Stimulated activated CD8-positive, alpha-beta memory T cell treated with anti-CD3 and anti-CD28 coated beads, Interleukin-12 subunit alpha, Interleukin-12 subunit beta, amount 100 ng/mL, for 1 hour (primary cell): ENCODE measurements at regions not wholly inside any gene's neighbourhood (a gene's known extent, or its start where the extent isn't known, plus 50 kb on each side); places are given as distances from the start of the nearest gene placed in this dataset.

Experiments
- DNase-seq: peaks from one replicate; pipeline ENCODE4 v3.0.0-alpha.2; 2020; ENCODE audit warnings: low read depth

GRCh38 chr11:19366992-19367709 lies 126.4 kb upstream of the E2F8 start:
- DNase-seq, result no peak

- DNase-seq, result no peak
Measured at GRCh38 chr11:19365743-19366410, 125.1 kb upstream of the E2F8 start.

DNA sequence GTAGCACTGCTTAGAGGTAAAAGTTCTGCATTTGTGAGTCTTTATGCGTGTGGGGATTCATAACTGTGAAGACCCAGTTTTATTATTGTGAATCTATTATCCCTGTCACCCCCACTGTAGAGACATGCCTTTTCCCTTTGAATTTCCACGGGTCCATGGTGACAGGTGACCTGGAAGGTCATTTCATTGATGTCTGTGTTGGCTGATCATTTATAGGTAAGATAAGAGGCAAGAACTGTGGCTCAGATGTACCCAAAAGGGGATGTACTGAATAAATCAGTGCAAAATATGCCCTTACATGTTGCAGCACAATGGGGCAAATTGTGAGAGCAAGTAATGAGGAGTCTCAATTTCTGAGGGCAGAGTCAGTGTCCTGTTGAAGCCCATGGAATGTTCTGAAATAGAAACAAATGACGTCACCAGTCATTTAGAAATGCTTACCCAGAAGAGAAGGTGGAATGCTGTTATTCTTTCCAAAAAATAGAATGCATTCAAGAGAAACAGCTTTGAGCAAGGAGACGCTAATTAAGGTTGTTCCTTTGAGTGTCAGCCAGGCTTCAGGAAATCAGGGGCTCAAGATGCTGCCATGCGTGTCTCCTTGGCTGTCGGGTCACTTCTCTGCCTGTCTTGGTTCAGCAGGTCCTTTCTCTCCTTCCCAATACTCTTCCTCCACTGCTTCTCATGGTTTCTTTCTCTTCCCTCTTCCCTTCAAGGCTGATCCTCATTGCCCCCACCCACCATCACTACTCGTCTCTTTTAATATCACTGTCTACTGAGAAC lies 118.7 kb upstream of the E2F8 start:
- no peak for DNase-seq

DNA sequence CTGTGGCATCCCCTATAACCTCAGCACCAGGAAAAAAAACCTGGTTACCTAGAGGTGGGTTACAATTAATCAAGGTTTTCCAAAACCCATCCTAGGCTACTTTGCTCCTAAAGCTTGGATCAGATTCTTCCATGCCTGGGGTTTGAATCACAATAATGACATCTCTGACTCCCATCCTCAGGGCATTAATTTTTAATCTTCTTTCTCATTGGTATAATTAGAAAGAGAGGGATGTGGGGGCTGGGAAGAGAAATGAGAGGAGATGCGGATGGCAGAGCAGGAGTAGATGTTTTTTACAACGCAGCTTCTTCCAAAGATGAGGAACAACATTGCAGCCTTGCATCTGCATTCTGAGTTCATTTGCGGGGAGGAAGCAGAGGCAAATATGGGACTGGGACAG lies 117.2 kb upstream of the E2F8 start:
- no peak for DNase-seq

- no peak for DNase-seq
Measured at GRCh38 chr11:19355601-19356000, 114.9 kb upstream of the E2F8 start.

DNA sequence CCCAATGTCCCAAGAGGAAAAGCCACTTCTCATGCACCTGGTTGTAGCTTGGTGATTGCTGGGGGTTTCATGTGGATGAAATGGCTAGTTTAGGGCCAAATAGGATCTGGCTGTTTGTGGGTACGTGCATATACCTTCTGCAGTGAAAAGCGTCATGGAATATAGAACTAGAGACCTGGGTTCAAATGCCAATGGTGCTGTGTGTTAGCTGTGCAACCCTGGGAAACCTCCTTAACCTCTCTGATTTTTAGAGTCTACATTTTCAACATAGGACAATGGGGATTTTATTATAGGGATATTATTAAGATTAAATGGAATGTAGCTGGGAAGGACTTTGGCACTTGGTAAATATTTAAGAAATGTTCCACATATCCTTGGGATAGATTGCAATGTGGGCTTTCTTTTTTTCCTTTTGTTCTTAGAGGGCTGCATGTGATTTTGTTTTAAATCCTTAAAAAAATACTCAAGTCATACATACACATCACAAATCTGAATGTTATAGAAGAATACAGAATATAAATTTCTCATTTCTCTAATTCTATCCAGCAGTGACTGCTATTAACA lies 112.6 kb upstream of the E2F8 start:
- DNase-seq, result no peak

DNA sequence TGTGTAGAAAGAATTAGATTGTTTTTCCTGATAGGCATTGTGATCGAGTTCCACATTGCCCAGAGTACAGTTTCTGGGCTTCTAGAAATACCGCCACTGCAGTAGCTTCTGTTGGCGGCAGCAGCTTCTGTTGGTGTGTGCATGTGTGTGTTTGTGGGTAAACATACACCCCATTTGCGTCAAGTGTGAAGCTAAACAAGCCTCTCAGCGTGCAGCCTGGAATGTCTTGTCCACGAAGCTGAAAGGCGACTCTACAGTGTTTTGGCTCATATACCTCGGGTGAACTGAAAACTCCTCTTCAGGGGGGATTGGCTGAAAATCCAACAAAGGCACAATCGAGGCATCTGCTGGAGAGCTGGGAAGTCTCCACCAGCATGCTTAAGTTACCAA lies 112.0 kb upstream of the E2F8 start:
- no peak for DNase-seq

GRCh38 chr11:19352072-19352770 lies 111.5 kb upstream of the E2F8 start:
- no peak for DNase-seq

GRCh38 chr11:19351426-19351825 lies 110.7 kb upstream of the E2F8 start:
- no peak for DNase-seq

DNA sequence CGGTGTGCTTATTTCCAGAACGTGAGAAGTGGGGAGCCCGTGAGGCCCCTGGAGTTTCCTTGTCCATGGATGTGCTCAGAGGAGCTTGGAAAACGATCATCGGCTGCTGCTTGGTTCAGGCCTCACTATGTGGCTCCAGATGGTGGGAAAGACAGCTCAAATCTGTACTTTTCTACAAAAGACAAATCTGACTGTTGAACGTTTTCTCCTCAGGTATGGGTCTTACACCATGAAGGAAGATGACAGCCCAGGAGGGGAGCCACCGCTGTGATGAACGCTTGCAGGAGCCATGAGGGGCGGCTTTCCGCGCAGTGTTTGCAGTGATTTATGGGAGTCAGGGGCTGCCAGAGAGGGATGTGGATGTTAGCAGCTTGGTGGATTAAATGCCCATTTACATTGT lies 109.4 kb upstream of the E2F8 start:
- no peak for DNase-seq

- DNase-seq, result no peak
Measured at GRCh38 chr11:19349340-19350025, 108.7 kb upstream of the E2F8 start.

DNA sequence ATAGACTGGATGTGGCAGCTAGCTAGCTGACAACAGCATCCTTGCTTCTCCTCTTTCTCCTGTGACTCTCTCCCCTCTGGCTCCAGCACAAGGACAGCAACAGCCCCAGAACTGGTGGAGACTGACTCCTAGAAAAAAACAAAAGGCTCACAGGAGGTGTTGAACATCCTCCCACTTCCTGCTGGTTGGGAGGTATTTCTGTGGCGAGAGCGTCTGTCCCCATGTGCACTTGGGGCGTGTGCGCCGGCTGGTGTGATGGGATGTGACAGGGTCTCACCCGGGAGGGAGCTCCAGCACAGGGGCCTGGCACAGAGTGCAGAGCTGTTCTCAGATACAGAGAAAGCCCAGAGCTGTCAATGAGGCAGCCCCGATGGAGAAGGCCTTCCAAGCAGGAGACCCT lies 107.2 kb upstream of the E2F8 start:
- no peak for DNase-seq

DNA sequence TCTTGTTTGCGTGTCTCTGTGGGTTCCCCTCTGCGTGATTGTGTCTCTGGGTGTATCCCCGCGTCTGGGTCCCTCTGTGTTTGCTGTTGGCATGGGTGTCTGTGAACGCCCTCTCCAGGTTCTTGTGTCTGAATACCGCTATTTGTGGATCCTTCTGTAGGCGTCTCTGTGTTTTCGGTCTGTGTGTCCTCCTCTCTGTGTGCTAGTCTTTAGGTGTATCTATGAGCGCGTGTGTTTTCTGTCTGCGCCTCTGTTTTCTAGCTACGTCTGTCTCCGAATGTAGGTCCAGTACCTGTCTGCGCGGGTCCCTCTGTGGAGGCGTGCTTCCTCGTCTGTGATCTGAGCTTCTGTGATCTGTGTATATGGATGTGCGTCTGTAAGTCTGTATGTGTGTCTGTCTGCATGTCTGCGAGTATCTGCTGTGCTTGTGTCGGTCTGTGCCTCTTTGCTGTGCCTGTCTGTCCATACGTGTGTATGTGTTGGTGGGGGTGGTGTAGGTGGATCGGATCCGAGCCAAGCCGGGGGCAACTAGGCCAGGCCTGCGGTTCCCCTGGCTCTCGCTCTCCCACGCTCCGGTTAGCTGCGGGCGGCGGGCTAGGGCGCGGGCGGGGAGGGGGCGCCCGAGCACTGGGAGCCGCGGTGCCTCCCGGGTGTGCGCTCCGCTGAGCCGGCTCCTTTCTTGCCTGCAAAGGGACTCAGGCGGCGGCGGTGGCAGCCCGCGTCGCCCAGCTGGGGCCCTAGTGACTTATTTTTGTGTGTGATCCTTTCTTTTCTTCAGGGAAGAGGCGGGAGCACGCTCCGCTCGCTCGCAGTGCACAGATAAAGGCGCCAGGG lies 105.3 kb upstream of the E2F8 start:
- no peak for DNase-seq

DNA sequence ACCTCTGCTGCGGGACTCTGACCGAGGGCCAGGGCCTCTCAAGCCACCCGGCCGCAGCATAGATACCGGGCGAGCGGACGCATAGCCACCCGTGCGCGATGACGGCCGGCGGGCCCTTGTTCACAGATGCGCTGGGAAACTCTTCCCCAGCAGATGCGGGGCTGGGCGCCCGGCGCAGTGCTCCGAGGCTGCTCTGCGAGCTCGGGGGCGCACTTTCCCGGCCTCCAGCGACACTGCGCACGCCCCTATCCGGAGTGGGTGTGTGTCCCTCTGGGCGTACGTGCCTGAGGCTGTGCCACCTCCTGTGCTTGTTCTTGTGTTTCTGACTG lies 104.7 kb upstream of the E2F8 start:
- DNase-seq, result no peak

- no peak for DNase-seq
Measured at GRCh38 chr11:19344661-19345518, 104.1 kb upstream of the E2F8 start.

- DNase-seq, result no peak
Measured at GRCh38 chr11:19342036-19342435, 101.3 kb upstream of the E2F8 start.

DNA sequence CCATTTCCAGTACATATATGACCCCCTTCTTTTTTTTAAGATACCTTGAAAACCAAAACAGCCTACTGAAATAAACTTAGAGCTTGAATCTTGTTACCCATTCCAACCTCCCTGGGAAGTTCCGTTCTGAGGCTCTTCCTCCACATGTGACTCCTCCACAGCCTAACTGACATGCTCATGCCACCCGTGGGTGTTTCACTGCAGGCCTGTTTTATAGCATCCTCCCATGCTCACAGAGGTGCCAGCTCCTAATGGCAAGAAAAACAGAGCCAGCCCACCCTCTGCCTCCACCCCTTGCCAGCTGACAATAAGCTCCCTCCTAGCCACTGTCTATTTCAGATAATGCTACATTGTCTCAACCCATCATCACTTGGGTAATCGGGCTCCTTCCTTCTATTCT lies 97.6 kb upstream of the E2F8 start:
- no peak for DNase-seq

DNA sequence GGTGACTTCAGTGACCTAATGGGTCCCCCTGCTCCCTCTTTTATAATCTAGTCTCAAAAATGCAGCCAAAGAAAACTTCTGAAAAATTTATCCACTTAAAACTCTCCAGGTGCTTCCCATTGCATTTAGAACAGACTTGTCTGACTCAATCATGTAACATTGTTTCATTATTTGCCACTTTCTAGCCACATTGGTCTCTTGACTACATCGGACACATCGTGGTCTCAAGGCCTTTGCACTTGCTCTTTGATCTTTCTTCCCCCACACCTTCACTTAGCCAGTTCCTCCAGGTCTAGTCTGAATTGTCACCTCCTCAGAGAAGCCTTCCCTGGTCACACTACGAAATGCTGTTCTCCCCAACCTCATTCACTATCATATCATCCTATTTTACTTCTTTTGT lies 97.0 kb upstream of the E2F8 start:
- DNase-seq, result no peak

DNA sequence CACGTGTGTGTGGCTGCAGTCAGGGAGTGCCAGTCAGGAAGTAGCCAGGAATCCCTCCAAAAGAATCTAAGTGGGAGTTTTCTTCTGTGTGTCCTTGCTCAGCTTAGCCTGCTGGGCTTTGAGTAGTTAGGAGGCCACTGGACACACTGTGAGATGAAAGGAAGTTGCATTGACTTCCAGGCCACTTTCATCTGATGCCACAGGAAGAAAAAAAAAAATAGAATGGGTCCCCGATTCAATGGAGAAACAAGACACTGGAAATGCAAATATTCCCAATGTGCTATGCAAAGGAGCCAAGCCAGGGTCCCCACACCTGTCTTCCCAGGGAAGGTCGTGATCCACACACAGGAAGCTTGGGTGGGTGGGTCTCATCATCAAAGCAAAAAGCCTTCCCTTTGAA lies 95.6 kb upstream of the E2F8 start:
- no peak for DNase-seq

DNA sequence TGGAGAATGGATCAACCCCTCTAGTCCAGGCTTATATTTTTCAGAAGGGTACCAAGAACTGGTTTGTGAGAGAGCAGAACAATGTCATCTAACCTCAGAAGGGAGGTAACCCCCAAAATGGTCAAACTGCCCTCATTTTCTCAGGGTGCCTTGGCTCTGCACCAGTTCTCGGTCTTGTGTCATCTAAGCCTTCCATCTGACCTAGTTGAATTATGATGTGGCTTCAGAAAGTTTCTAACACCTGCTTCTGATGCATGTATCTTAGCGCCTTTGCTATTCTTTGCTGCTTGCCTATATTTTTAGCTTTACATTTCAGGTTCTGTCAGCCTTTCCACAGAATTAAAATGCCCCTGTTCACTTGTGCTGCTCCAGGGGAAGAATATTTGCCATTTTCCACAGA lies 91.7 kb upstream of the E2F8 start:
- DNase-seq, result no peak
